ENCODE measurements at regions not wholly inside any gene's neighbourhood (a gene's known extent, or its start where the extent isn't known, plus 50 kb on each side); places are given as distances from the start of the nearest gene placed in this dataset.

DNA sequence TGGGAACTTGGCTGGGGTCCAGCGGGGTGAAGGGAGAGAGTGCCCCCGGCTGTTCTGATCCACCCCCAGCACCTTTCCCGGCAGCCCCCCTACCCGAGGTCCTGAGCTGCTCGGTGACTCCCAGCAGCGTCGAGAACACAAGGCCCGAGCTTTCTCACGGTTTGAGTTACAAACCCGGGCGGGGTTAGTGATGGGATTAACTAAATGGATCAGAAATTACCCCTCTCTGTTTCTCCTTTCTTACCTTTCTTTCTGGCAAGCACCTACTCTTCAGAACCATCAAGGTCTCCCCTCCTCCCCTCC, 139.4 kb upstream of the GPC1 start:
- no peak overlapping the region for H3K27ac ChIP-seq (ENCODE audit: low read depth, low read length, poor library complexity, severe bottlenecking)
- H3K27me3 ChIP-seq (replicated peaks; ENCODE audit: insufficient read depth, low read depth, low read length, poor library complexity), result no peaks in the 10 kb centered on the region
- POLR2A ChIA-PET (ENCODE audit: low non-redundant PET), result no interaction called here
- intact Hi-C loops (cut with micrococcal nuclease; ENCODE audit: unreplicated experiment), result no loop called here
- no peaks in the 10 kb centered on the region for H3K36me3 ChIP-seq (ENCODE audit: insufficient read depth, low read length, poor library complexity, severe bottlenecking)
- H3K9me3 ChIP-seq (ENCODE audit: low read depth, low read length, poor library complexity, severe bottlenecking), result no peaks in the 10 kb centered on the region
- no peak for DNase-seq (ENCODE audit: low spot score)
- TF ChIP-seq EZH2 (IDR thresholded peaks at IDR 0.05; ENCODE audit: borderline replicate concordance, low read depth, low read length, poor library complexity, severe bottlenecking), result no peak
- TF ChIP-seq, protein P1, sequence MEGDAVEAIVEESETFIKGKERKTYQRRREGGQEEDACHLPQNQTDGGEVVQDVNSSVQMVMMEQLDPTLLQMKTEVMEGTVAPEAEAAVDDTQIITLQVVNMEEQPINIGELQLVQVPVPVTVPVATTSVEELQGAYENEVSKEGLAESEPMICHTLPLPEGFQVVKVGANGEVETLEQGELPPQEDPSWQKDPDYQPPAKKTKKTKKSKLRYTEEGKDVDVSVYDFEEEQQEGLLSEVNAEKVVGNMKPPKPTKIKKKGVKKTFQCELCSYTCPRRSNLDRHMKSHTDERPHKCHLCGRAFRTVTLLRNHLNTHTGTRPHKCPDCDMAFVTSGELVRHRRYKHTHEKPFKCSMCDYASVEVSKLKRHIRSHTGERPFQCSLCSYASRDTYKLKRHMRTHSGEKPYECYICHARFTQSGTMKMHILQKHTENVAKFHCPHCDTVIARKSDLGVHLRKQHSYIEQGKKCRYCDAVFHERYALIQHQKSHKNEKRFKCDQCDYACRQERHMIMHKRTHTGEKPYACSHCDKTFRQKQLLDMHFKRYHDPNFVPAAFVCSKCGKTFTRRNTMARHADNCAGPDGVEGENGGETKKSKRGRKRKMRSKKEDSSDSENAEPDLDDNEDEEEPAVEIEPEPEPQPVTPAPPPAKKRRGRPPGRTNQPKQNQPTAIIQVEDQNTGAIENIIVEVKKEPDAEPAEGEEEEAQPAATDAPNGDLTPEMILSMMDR (conservative IDR thresholded peaks at IDR 0.05; ENCODE audit: low read depth, low read length), result no peak
- BruUV-seq (replicated peaks), result no TSS peak
- no peak overlapping the region for H3K4me3 ChIP-seq (ENCODE audit: low read depth, low read length, poor library complexity, severe bottlenecking)
- H3K4me1 ChIP-seq (ENCODE audit: insufficient read depth, low read length, poor library complexity, severe bottlenecking), result peaks cover 8% of the 10 kb centered on the region
- CTCF ChIA-PET, result interaction anchor here (0.7 kb wide), 1 partner anchor 10 kb away, joined by 4 read pairs; no protein-coding TSS in a partner anchor

DNA sequence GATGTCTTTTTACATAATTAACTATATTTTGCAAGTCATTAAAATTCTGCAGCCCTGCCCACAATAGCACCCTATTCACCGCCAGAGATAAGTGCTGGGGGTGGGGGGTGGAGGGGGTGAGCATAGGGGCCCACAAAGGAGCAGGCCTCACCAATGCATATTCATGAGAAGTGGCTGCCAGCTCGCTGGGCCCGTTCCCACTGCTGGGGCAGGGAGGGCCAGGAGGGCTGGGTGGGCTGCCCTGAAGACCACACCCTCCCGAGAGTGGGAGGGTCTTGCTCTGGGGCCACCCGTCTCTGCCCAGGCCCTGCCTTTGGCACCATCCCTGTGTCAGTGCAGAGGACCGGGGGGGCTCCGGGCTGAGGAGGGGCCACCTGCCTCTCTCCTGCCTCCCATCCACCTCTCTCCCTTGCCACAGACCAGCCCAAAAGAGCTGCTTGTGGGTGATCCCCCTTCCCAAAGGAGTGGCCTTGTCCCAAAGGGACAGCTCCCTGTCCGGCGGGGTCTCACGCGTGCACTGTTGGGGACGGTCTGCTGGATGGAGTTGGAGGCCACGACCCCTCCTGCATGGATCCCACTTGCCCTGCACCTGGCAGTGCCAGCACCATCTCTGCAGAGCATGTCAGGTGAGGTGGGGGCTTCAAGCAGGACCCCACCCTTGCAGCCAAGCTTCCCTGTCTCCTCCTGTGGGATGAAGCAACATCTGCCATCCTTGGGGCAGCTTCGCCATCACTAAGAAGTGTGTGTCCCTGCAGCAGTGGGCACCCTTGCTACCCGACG, 138.8 kb upstream of the GPC1 start:
- intact Hi-C loops (cut with micrococcal nuclease; ENCODE audit: unreplicated experiment), result no loop called here
- Histone ChIP-seq H3K36me3 (ENCODE audit: insufficient read depth, low read length, poor library complexity, severe bottlenecking) (no peaks in the 10 kb centered on the region), H3K4me3 (ENCODE audit: low read depth, low read length, poor library complexity, severe bottlenecking) (no peak overlapping the region), H3K9me3 (ENCODE audit: low read depth, low read length, poor library complexity, severe bottlenecking) (no peaks in the 10 kb centered on the region), H3K4me1 (ENCODE audit: insufficient read depth, low read length, poor library complexity, severe bottlenecking) (peaks cover 8% of the 10 kb centered on the region), H3K27ac (ENCODE audit: low read depth, low read length, poor library complexity, severe bottlenecking) (no peak overlapping the region), H3K27me3 (replicated peaks; ENCODE audit: insufficient read depth, low read depth, low read length, poor library complexity) (no peaks in the 10 kb centered on the region)
- ChIA-PET CTCF (interaction anchor here (0.7 kb wide), 1 partner anchor 10 kb away, joined by 4 read pairs; no protein-coding TSS in a partner anchor), POLR2A (ENCODE audit: low non-redundant PET) (interaction anchor here (0.6 kb wide), 1 partner anchor 339 kb away, joined by 3 read pairs; no protein-coding TSS in a partner anchor)
- peak; percentile 11 for DNase-seq (ENCODE audit: low spot score)
- TF ChIP-seq EZH2 (IDR thresholded peaks at IDR 0.05; ENCODE audit: borderline replicate concordance, low read depth, low read length, poor library complexity, severe bottlenecking), result no peak
- TF ChIP-seq, protein P1 (conservative IDR thresholded peaks at IDR 0.05; ENCODE audit: low read depth, low read length), result no peak
- BruUV-seq (replicated peaks), result no TSS peak

DNA sequence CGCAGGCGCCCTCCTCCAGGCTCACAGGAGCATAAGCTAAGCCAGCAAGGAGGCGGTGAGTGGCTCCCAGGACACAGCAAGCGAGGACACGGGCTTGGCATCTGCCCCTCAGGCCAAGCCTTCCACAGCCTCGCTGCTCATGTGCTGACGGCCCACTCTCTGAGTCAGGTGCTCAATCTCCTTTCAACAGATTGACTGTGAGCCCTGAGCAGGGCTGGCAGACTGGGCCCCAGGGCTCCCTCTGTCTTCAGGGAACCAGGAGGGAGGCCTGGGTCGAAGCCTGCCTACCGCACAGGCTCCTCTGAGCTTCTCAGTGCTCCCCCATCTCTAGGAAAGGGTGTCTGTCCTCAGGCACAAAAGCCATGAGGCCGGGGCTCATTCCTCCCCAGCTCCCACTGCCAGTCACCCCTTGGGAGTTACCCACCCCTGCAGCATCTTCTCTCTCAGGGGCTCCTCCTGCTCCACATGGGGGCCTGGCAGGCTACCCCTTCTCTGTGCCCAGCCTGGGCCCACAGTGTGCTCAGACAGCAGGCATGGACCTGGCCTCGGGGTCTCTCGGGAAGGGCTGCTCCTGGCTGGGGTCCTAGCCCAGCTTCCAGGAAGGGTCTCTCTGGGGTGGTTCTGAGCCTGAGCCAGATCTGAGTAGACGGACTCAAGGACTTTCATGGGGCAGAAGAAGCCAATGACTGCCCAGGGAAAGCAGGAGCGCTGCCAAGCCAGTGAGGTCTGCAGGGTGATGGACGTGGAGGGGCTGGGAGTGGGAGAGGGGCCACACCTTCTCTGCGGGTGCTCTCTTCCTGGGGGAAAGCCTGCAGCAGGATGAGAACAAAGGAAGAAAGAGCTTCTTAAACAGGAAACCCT, 138.0 kb upstream of the GPC1 start:
- DNase-seq (ENCODE audit: low spot score), result no peak
- BruUV-seq (replicated peaks), result no TSS peak
- H3K36me3 ChIP-seq (ENCODE audit: insufficient read depth, low read length, poor library complexity, severe bottlenecking), result no peaks in the 10 kb centered on the region
- ChIA-PET CTCF (no interaction called here), POLR2A (ENCODE audit: low non-redundant PET) (interaction anchor here (0.6 kb wide), 1 partner anchor 338 kb away, joined by 3 read pairs; no protein-coding TSS in a partner anchor)
- H3K4me1 ChIP-seq (ENCODE audit: insufficient read depth, low read length, poor library complexity, severe bottlenecking), result peaks cover 8% of the 10 kb centered on the region
- no peak overlapping the region for H3K4me3 ChIP-seq (ENCODE audit: low read depth, low read length, poor library complexity, severe bottlenecking)
- H3K9me3 ChIP-seq (ENCODE audit: low read depth, low read length, poor library complexity, severe bottlenecking), result no peaks in the 10 kb centered on the region
- intact Hi-C loops (cut with micrococcal nuclease; ENCODE audit: unreplicated experiment), result no loop called here
- no peak overlapping the region for H3K27ac ChIP-seq (ENCODE audit: low read depth, low read length, poor library complexity, severe bottlenecking)
- TF ChIP-seq, protein P1 (conservative IDR thresholded peaks at IDR 0.05; ENCODE audit: low read depth, low read length), result no peak
- no peak for TF ChIP-seq EZH2 (IDR thresholded peaks at IDR 0.05; ENCODE audit: borderline replicate concordance, low read depth, low read length, poor library complexity, severe bottlenecking)
- H3K27me3 ChIP-seq (replicated peaks; ENCODE audit: insufficient read depth, low read depth, low read length, poor library complexity), result no peaks in the 10 kb centered on the region

All from A673 (cell line).